Stimulated activated CD4-positive, alpha-beta T cell treated with anti-CD3 and anti-CD28 coated beads, Interleukin-4, amount 100 ng/mL, for 48 hours (primary cell): ENCODE measurements at regions not wholly inside any gene's neighbourhood (a gene's known extent, or its start where the extent isn't known, plus 50 kb on each side); places are given as distances from the start of the nearest gene placed in this dataset.

Experiments
- DNase-seq, 2 donors: peaks; one replicate each; pipeline ENCODE4 v3.0.0-alpha.2; 2020; ENCODE audit warnings: low read depth in 2 of 2

GRCh38 chr10:27451054-27451453, 53.0 kb upstream of the RAB18 start:
- DNase-seq, result no peak

GRCh38 chr10:27450225-27450624, 53.9 kb upstream of the RAB18 start:
- no peak for DNase-seq

- no peak for DNase-seq
Measured at GRCh38 chr10:27449571-27449970, 54.5 kb upstream of the RAB18 start.

- no peak for DNase-seq
Measured at GRCh38 chr10:27448921-27449320, 55.2 kb upstream of the RAB18 start.

- DNase-seq, result no peak
Measured at GRCh38 chr10:27447540-27447939, 56.6 kb upstream of the RAB18 start.

- no peak for DNase-seq
Measured at GRCh38 chr10:27446091-27446918, 57.8 kb upstream of the RAB18 start.

- no peak for DNase-seq
Measured at GRCh38 chr10:27445070-27445469, 59.0 kb upstream of the RAB18 start.

- no peak for DNase-seq
Measured at GRCh38 chr10:27440478-27440877, 63.6 kb upstream of the RAB18 start.

GRCh38 chr10:27440021-27440420, 64.1 kb upstream of the RAB18 start:
- no peak for DNase-seq

- no peak for DNase-seq
Measured at GRCh38 chr10:27439101-27439500, 65.0 kb upstream of the RAB18 start.

- DNase-seq, result no peak
Measured at GRCh38 chr10:27437775-27438174, 66.3 kb upstream of the RAB18 start.

GRCh38 chr10:27436710-27437109, 67.4 kb upstream of the RAB18 start:
- DNase-seq, result no peak

- no peak for DNase-seq
Measured at GRCh38 chr10:27433976-27434375, 70.1 kb upstream of the RAB18 start.

GRCh38 chr10:27426948-27427467, 77.1 kb upstream of the RAB18 start:
- no peak for DNase-seq

- DNase-seq, result no peak
Measured at GRCh38 chr10:27413831-27414348, 90.2 kb upstream of the RAB18 start.

GRCh38 chr10:27413387-27413786, 90.7 kb upstream of the RAB18 start:
- DNase-seq, result no peak

- no peak for DNase-seq
Measured at GRCh38 chr10:27410153-27410552, 94.0 kb upstream of the RAB18 start.

- no peak for DNase-seq
Measured at GRCh38 chr10:27407271-27407670, 96.8 kb upstream of the RAB18 start.

GRCh38 chr10:27399871-27400270, 104.2 kb upstream of the RAB18 start:
- DNase-seq, result no peak

- DNase-seq, result no peak
Measured at GRCh38 chr10:27393961-27394360, 110.1 kb upstream of the RAB18 start.

- no peak for DNase-seq
Measured at GRCh38 chr10:27392606-27393005, 111.5 kb upstream of the RAB18 start.

GRCh38 chr10:27391916-27392315, 112.2 kb upstream of the RAB18 start:
- no peak for DNase-seq

GRCh38 chr10:27391325-27391724, 112.8 kb upstream of the RAB18 start:
- DNase-seq, result no peak
